ENCODE measurements at regions not wholly inside any gene's neighbourhood (a gene's known extent, or its start where the extent isn't known, plus 50 kb on each side); places are given as distances from the start of the nearest gene placed in this dataset.

- peaks cover 9 to 13% of the 10 kb centered on the region in 2 donors for H3K4me1 Mint-ChIP-seq
- no peak overlapping the region for H3K4me3 Mint-ChIP-seq
- DNase-seq (no peak), ATAC-seq (no peak)
- Histone ChIP-seq H3K36me3 (ENCODE audit: control insufficient read depth, insufficient read depth, low read length) (no peaks in the 10 kb centered on the region), H3K27me3 (ENCODE audit: control insufficient read depth, insufficient read depth, low read length) (no peaks in the 10 kb centered on the region), H3K4me3 (ENCODE audit: low read length) (no peak overlapping the region), H3K9me3 (ENCODE audit: control insufficient read depth, insufficient read depth, low read length) (no peaks in the 10 kb centered on the region), H3K27ac (ENCODE audit: low read length) (no peak overlapping the region), H3K4me1 (ENCODE audit: control insufficient read depth, insufficient read depth, low read length) (no peaks in the 10 kb centered on the region)
- H3K27ac Mint-ChIP-seq: no peak overlapping the region
- H3K27me3 Mint-ChIP-seq (ENCODE audit: low read depth in 2 of 2): peaks cover 0 to 3% of the 10 kb centered on the region in 2 donors
- no peaks in the 10 kb centered on the region for H3K36me3 Mint-ChIP-seq
- no peaks in the 10 kb centered on the region for H3K9me3 Mint-ChIP-seq
- 93% methylated on average over 6 of the region's 8 CpGs for WGBS (ENCODE audit: insufficient coverage)
- intact Hi-C loops (cut with micrococcal nuclease): no loop called here
- no peak for TF ChIP-seq CTCF (IDR thresholded peaks at IDR 0.05)
Measured at GRCh38 chr14:97791906-97792305, 994.7 kb downstream of the VRK1 start.

- Mint-ChIP-seq H3K27ac (no peak overlapping the region), H3K4me3 (no peak overlapping the region), H3K36me3 (no peaks in the 10 kb centered on the region), H3K9me3 (no peaks in the 10 kb centered on the region), H3K4me1 (no peaks in the 10 kb centered on the region), H3K27me3 (ENCODE audit: low read depth in 2 of 2) (peaks cover 0 to 3% of the 10 kb centered on the region in 2 donors)
- intact Hi-C loops (cut with micrococcal nuclease): no loop called here
- H3K4me3 ChIP-seq (ENCODE audit: low read length): no peak overlapping the region
- H3K27me3 ChIP-seq (ENCODE audit: control insufficient read depth, insufficient read depth, low read length): no peaks in the 10 kb centered on the region
- no peaks in the 10 kb centered on the region for H3K4me1 ChIP-seq (ENCODE audit: control insufficient read depth, insufficient read depth, low read length)
- no peaks in the 10 kb centered on the region for H3K9me3 ChIP-seq (ENCODE audit: control insufficient read depth, insufficient read depth, low read length)
- no peak for DNase-seq
- H3K27ac ChIP-seq (ENCODE audit: low read length): no peak overlapping the region
- no peaks in the 10 kb centered on the region for H3K36me3 ChIP-seq (ENCODE audit: control insufficient read depth, insufficient read depth, low read length)
- WGBS (ENCODE audit: insufficient coverage): 73% methylated on average over 5 of the region's 5 CpGs
- no peak for TF ChIP-seq CTCF (IDR thresholded peaks at IDR 0.05)
- no peak for ATAC-seq
Measured at GRCh38 chr14:97796511-97796910, 999.3 kb downstream of the VRK1 start.

GRCh38 chr14:97798176-97798575 lies 1001.0 kb downstream of the VRK1 start:
- no peaks in the 10 kb centered on the region for H3K4me1 Mint-ChIP-seq
- no peak overlapping the region for H3K4me3 ChIP-seq (ENCODE audit: low read length)
- DNase-seq (peak in 1 of 2 donors; percentile 12), ATAC-seq (no peak)
- H3K9me3 ChIP-seq (ENCODE audit: control insufficient read depth, insufficient read depth, low read length): no peaks in the 10 kb centered on the region
- H3K27ac Mint-ChIP-seq: no peak overlapping the region
- TF ChIP-seq CTCF (IDR thresholded peaks at IDR 0.05): no peak
- H3K9me3 Mint-ChIP-seq: no peaks in the 10 kb centered on the region
- no peak overlapping the region for H3K4me3 Mint-ChIP-seq
- intact Hi-C loops (cut with micrococcal nuclease): no loop called here
- peaks cover 0 to 3% of the 10 kb centered on the region in 2 donors for H3K27me3 Mint-ChIP-seq (ENCODE audit: low read depth in 2 of 2)
- H3K36me3 Mint-ChIP-seq: no peaks in the 10 kb centered on the region
- WGBS (ENCODE audit: insufficient coverage): 69% methylated on average over 9 of the region's 9 CpGs
- H3K27ac ChIP-seq (ENCODE audit: low read length): no peak overlapping the region
- no peaks in the 10 kb centered on the region for H3K4me1 ChIP-seq (ENCODE audit: control insufficient read depth, insufficient read depth, low read length)
- no peaks in the 10 kb centered on the region for H3K36me3 ChIP-seq (ENCODE audit: control insufficient read depth, insufficient read depth, low read length)
- H3K27me3 ChIP-seq (ENCODE audit: control insufficient read depth, insufficient read depth, low read length): no peaks in the 10 kb centered on the region
